ENCODE measurements at regions not wholly inside any gene's neighbourhood (a gene's known extent, or its start where the extent isn't known, plus 50 kb on each side); places are given as distances from the start of the nearest gene placed in this dataset.

DNA sequence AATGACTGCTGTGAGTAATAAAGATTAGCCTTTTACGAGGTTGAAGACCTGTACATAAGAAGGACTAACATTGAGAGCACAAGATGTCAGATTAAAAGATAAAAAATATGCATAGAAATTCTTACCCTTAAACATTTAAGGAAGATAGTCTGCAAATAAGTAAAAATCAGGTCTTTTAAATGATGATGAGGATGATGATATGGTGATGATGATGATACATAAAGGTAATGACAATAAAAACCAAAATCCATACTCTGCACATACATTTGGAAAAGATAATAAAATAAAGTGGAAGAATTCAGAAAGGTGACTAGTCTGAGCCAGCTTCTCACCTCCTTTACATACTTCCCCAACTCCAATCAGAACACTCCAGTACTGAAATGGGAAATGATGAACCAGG, 124.5 kb downstream of the PTCSC3 start:
- TF ChIP-seq, protein P1, sequence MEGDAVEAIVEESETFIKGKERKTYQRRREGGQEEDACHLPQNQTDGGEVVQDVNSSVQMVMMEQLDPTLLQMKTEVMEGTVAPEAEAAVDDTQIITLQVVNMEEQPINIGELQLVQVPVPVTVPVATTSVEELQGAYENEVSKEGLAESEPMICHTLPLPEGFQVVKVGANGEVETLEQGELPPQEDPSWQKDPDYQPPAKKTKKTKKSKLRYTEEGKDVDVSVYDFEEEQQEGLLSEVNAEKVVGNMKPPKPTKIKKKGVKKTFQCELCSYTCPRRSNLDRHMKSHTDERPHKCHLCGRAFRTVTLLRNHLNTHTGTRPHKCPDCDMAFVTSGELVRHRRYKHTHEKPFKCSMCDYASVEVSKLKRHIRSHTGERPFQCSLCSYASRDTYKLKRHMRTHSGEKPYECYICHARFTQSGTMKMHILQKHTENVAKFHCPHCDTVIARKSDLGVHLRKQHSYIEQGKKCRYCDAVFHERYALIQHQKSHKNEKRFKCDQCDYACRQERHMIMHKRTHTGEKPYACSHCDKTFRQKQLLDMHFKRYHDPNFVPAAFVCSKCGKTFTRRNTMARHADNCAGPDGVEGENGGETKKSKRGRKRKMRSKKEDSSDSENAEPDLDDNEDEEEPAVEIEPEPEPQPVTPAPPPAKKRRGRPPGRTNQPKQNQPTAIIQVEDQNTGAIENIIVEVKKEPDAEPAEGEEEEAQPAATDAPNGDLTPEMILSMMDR (conservative IDR thresholded peaks at IDR 0.05 in 1 of 2, IDR thresholded peaks at IDR 0.05 in 1 of 2; ENCODE audit: low read depth in 1 of 2, low read length in 2 of 2): no peak
- TF ChIP-seq EZH2 (IDR thresholded peaks at IDR 0.05; ENCODE audit: low read length, missing control alignments): no peak
- H3K9ac ChIP-seq (ENCODE audit: insufficient read depth, low read length): no peak overlapping the region
- H3K27me3 ChIP-seq (ENCODE audit: control insufficient read depth, insufficient read depth, low read length): no peaks in the 10 kb centered on the region
- no peaks in the 10 kb centered on the region for H3K36me3 ChIP-seq (ENCODE audit: control insufficient read depth, insufficient read depth, low read length)
- H3K79me2 ChIP-seq (ENCODE audit: control insufficient read depth, insufficient read depth, low read length): no peaks in the 10 kb centered on the region
- DNase-seq (ENCODE audit: low read depth in 2 of 2): no peak
- H4K20me1 ChIP-seq (ENCODE audit: control insufficient read depth, extremely low read depth, insufficient read depth, low read length): no peaks in the 10 kb centered on the region
- H3K4me3 ChIP-seq (replicated peaks in 1 of 4; ENCODE audit: control extremely low read depth in 1 of 4, insufficient read depth in 1 of 4, low read depth in 3 of 4, low read length in 4 of 4): no peak overlapping the region
- H3K27ac ChIP-seq (ENCODE audit: insufficient read depth, low read length): no peak overlapping the region
- H3K4me1 ChIP-seq (ENCODE audit: control insufficient read depth, extremely low read depth, insufficient read depth, low read length): no peaks in the 10 kb centered on the region
- no peak overlapping the region for H3K4me2 ChIP-seq (ENCODE audit: extremely low read depth, insufficient read depth, low read length)
- no peaks in the 10 kb centered on the region for H3K9me3 ChIP-seq (ENCODE audit: control insufficient read depth, insufficient read depth, low read depth, low read length)
- H2AFZ ChIP-seq (ENCODE audit: low read length): no peak overlapping the region

DNA sequence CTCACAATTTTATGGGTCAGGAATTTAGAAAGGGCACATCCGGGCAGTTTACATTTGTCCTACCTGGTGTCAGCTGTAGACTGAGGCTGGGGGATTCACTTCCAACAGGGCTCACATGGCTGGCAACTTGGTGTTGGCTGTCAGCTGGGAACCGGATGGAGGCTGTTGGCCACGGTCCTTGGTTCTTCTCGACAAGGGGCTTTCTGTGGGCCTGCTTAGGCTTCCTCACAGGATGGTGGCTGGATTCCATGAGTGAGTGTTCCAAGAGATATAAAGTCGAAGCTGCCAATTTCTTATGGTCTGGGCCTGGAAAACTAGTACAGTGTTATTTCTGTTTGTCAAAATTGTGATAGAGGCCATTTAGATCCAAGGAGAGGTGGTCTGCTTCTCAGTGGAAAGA, 127.9 kb downstream of the PTCSC3 start:
- Histone ChIP-seq H3K36me3 (ENCODE audit: control insufficient read depth, insufficient read depth, low read length) (no peaks in the 10 kb centered on the region), H4K20me1 (ENCODE audit: control insufficient read depth, extremely low read depth, insufficient read depth, low read length) (no peaks in the 10 kb centered on the region), H3K4me2 (ENCODE audit: extremely low read depth, insufficient read depth, low read length) (no peak overlapping the region), H3K9ac (ENCODE audit: insufficient read depth, low read length) (no peak overlapping the region), H3K79me2 (ENCODE audit: control insufficient read depth, insufficient read depth, low read length) (no peaks in the 10 kb centered on the region), H3K4me1 (ENCODE audit: control insufficient read depth, extremely low read depth, insufficient read depth, low read length) (no peaks in the 10 kb centered on the region), H3K9me3 (ENCODE audit: control insufficient read depth, insufficient read depth, low read depth, low read length) (no peaks in the 10 kb centered on the region), H3K4me3 (replicated peaks in 1 of 4; ENCODE audit: control extremely low read depth in 1 of 4, insufficient read depth in 1 of 4, low read depth in 3 of 4, low read length in 4 of 4) (no peak overlapping the region), H2AFZ (ENCODE audit: low read length) (no peak overlapping the region), H3K27ac (ENCODE audit: insufficient read depth, low read length) (no peak overlapping the region), H3K27me3 (ENCODE audit: control insufficient read depth, insufficient read depth, low read length) (no peaks in the 10 kb centered on the region)
- DNase-seq (ENCODE audit: low read depth in 2 of 2): no peak
- TF ChIP-seq, protein P1 (conservative IDR thresholded peaks at IDR 0.05 in 1 of 2, IDR thresholded peaks at IDR 0.05 in 1 of 2; ENCODE audit: low read depth in 1 of 2, low read length in 2 of 2): no peak
- TF ChIP-seq EZH2 (IDR thresholded peaks at IDR 0.05; ENCODE audit: low read length, missing control alignments): no peak

DNA sequence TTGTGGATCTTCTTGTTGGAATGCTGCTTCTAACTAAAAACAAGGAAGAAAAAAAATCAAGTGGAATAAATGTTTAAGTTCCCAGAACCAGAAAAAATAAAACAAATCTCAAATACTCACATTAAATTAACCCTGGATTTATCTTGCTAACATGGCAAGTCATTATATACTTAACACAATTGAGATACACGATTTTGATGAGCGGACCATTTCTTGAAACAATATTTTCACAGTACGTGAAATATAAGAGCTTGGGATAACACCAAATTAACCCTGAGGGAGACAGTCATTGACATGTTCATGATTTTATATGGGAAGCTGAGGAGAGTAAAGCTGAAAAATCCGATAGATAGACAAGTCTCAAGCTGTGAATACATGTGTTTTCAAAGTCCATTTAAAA, 128.6 kb downstream of the PTCSC3 start:
- H3K27me3 ChIP-seq (ENCODE audit: control insufficient read depth, insufficient read depth, low read length): no peaks in the 10 kb centered on the region
- H3K9me3 ChIP-seq (ENCODE audit: control insufficient read depth, insufficient read depth, low read depth, low read length): no peaks in the 10 kb centered on the region
- H3K9ac ChIP-seq (ENCODE audit: insufficient read depth, low read length): no peak overlapping the region
- no peak overlapping the region for H3K4me2 ChIP-seq (ENCODE audit: extremely low read depth, insufficient read depth, low read length)
- no peaks in the 10 kb centered on the region for H3K4me1 ChIP-seq (ENCODE audit: control insufficient read depth, extremely low read depth, insufficient read depth, low read length)
- DNase-seq (ENCODE audit: low read depth in 2 of 2): no peak
- H3K27ac ChIP-seq (ENCODE audit: insufficient read depth, low read length): no peak overlapping the region
- no peaks in the 10 kb centered on the region for H4K20me1 ChIP-seq (ENCODE audit: control insufficient read depth, extremely low read depth, insufficient read depth, low read length)
- TF ChIP-seq, protein P1 (conservative IDR thresholded peaks at IDR 0.05 in 1 of 2, IDR thresholded peaks at IDR 0.05 in 1 of 2; ENCODE audit: low read depth in 1 of 2, low read length in 2 of 2): no peak
- no peak for TF ChIP-seq EZH2 (IDR thresholded peaks at IDR 0.05; ENCODE audit: low read length, missing control alignments)
- no peaks in the 10 kb centered on the region for H3K79me2 ChIP-seq (ENCODE audit: control insufficient read depth, insufficient read depth, low read length)
- no peak overlapping the region for H2AFZ ChIP-seq (ENCODE audit: low read length)
- H3K4me3 ChIP-seq (replicated peaks in 1 of 4; ENCODE audit: control extremely low read depth in 1 of 4, insufficient read depth in 1 of 4, low read depth in 3 of 4, low read length in 4 of 4): no peak overlapping the region
- H3K36me3 ChIP-seq (ENCODE audit: control insufficient read depth, insufficient read depth, low read length): no peaks in the 10 kb centered on the region

Measured in fibroblast of lung (primary cell).